Activated T-cell treated with anti-CD3 and anti-CD28 coated beads for 48 hours (primary cell): ENCODE measurements at regions not wholly inside any gene's neighbourhood (a gene's known extent, or its start where the extent isn't known, plus 50 kb on each side); places are given as distances from the start of the nearest gene placed in this dataset.
"Not testable (repeated sequence)": the region's sequence is repeated elsewhere in the genome, so short reads cannot be mapped to it uniquely, and the experiment has no call there.

Source experiments
- DNase-seq: peaks from one replicate; pipeline ENCODE4 v3.0.0-alpha.2; 2020; ENCODE audit warnings: low read depth

GRCh38 chr14:106530423-106531107, 1004.2 kb downstream of the TMEM121 start:
- peak; percentile 59 for DNase-seq

GRCh38 chr14:106537597-106537996, 1011.2 kb downstream of the TMEM121 start:
- not testable (repeated sequence) for DNase-seq

- DNase-seq, result no peak
These were observed 1011.8 kb downstream of the TMEM121 start for GRCh38 chr14:106538201-106538600.

- DNase-seq, result no peak
These were observed 1021.5 kb downstream of the TMEM121 start for GRCh38 chr14:106547735-106548434.

- DNase-seq, result no peak
These were observed 1022.7 kb downstream of the TMEM121 start for GRCh38 chr14:106549064-106549463.

- DNase-seq, result no peak
These were observed 1024.9 kb downstream of the TMEM121 start for GRCh38 chr14:106551265-106551664.

- not testable (repeated sequence) for DNase-seq
These were observed 1029.8 kb downstream of the TMEM121 start for GRCh38 chr14:106556211-106556610.

- DNase-seq, result peak; percentile 70
These were observed 1030.4 kb downstream of the TMEM121 start for GRCh38 chr14:106556665-106557289.

GRCh38 chr14:106562451-106562850, 1036.1 kb downstream of the TMEM121 start:
- DNase-seq, result no peak

GRCh38 chr14:106564058-106564643, 1037.8 kb downstream of the TMEM121 start:
- DNase-seq, result peak; percentile 57

- DNase-seq, result no peak
These were observed 1052.1 kb downstream of the TMEM121 start for GRCh38 chr14:106578481-106578880.

- no peak for DNase-seq
These were observed 1052.7 kb downstream of the TMEM121 start for GRCh38 chr14:106579084-106579483.

GRCh38 chr14:106585692-106586091, 1059.3 kb downstream of the TMEM121 start:
- DNase-seq, result no peak

- peak; percentile 58 for DNase-seq
These were observed 1059.8 kb downstream of the TMEM121 start for GRCh38 chr14:106586098-106586704.

- not testable (repeated sequence) for DNase-seq
These were observed 1065.2 kb downstream of the TMEM121 start for GRCh38 chr14:106591539-106591938.

- peak; percentile 76 for DNase-seq
These were observed 1065.9 kb downstream of the TMEM121 start for GRCh38 chr14:106592115-106592852.

GRCh38 chr14:106599209-106599608, 1072.8 kb downstream of the TMEM121 start:
- no peak for DNase-seq

- DNase-seq, result peak; percentile 81
These were observed 1079.4 kb downstream of the TMEM121 start for GRCh38 chr14:106605548-106606448.

- DNase-seq, result no peak
These were observed 1080.6 kb downstream of the TMEM121 start for GRCh38 chr14:106606936-106607335.

- DNase-seq, result no peak
These were observed 1084.3 kb downstream of the TMEM121 start for GRCh38 chr14:106610691-106611090.
